GM19025 (cell line): ENCODE measurements at regions not wholly inside any gene's neighbourhood (a gene's known extent, or its start where the extent isn't known, plus 50 kb on each side); places are given as distances from the start of the nearest gene placed in this dataset.

Experiments
- ATAC-seq: cut with Tn5 transposase; IDR thresholded peaks from one replicate; pipeline ENCODE4 v1.9.1; 2021; ENCODE audit warnings: mild to moderate bottlenecking, low read depth, moderate library complexity; ENCODE audit not compliant: unreplicated experiment

GRCh38 chr3:64291345-64291744 lies 66.1 kb upstream of the PRICKLE2 start:
- ATAC-seq, result no peak

DNA sequence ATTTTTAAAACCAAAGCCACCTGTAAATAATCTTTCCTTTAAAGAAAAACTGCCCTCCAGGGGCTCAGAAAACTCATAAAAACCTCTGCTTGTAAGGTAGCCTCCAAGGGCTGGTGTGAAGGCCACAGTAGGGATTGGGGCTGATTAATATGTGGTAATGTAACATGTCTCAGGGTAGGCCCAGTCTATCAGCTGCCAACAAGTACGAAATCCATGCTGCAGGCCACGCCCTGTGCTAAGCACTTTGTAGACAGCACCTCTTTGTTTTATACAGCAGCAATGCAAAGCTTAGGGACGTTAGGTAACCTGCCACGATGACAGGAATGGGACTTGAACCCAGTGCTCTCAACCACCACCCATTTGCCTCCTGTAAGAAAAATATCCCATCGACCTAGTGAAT lies 65.6 kb upstream of the PRICKLE2 start:
- ATAC-seq, result no peak

DNA sequence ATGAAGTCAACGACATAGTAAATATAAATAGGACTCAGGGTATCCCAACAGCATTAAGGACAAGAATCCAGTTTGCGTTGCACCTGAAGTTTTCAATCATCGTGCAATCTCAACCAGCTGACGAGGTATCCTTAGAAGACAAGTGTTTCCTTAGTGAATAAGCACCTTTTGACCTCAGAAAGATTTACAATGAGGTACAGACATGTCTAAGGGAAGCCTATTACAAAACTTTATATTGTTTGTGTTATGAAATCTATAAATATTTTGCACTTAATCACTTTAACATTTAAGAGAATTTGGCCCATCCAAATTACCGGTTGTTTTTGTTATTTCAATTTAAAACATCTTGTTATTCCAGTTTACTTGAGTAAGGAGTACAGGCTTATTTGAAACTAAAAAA lies 64.9 kb upstream of the PRICKLE2 start:
- no peak for ATAC-seq

GRCh38 chr3:64289622-64290021 lies 64.4 kb upstream of the PRICKLE2 start:
- ATAC-seq, result no peak

- ATAC-seq, result no peak
Observed at GRCh38 chr3:64278625-64279024, 53.4 kb upstream of the PRICKLE2 start.

DNA sequence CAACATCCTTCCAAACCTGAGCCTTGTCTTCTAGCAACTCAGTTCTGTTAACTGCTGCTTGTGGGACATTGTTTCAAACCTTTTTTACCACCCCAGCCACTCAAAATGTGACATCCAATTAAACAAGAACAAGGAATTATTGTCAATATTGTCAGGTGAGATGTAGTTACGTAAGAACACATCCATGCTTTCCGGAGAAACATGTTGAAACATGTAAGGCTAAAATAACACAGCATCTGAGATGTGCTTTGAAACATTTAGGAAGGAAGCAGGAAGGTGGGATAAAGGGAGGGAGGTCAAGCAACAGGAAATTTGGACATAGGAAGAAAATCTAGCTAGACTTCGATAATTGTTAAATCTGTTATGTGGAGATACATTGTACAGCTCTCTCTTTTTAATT lies 50.9 kb upstream of the PRICKLE2 start:
- no peak for ATAC-seq
